HEK293T (cell line): ENCODE measurements at regions not wholly inside any gene's neighbourhood (a gene's known extent, or its start where the extent isn't known, plus 50 kb on each side); places are given as distances from the start of the nearest gene placed in this dataset.

Source experiments
- ARNT ChIP-seq: fragments of 450-650 bp; IDR thresholded peaks from 2 replicates; pipeline ENCODE4 v1.6.1; 2017; ENCODE audit warnings: mild to moderate bottlenecking
- BHLHE40 ChIP-seq: fragments of 450-650 bp; IDR thresholded peaks from 2 replicates; pipeline ENCODE4 v1.6.1; 2016; ENCODE audit warnings: mild to moderate bottlenecking, moderate library complexity, borderline replicate concordance
- CTBP1 ChIP-seq: fragments of 450-650 bp; IDR thresholded peaks from 2 replicates; pipeline ENCODE4 v1.6.1; 2016; ENCODE audit warnings: borderline replicate concordance
- ELF4 ChIP-seq: fragments of 450-650 bp; IDR thresholded peaks from 2 replicates; pipeline ENCODE4 v1.6.1; 2017; ENCODE audit warnings: antibody characterized with exemption
- FOXA1 ChIP-seq: fragments of 450-650 bp; IDR thresholded peaks from 2 replicates; pipeline ENCODE4 v1.6.1; 2016; ENCODE audit warnings: mild to moderate bottlenecking
- FOXK2 ChIP-seq: fragments of 450-650 bp; IDR thresholded peaks from 2 replicates; pipeline ENCODE4 v1.6.1; 2016; ENCODE audit warnings: mild to moderate bottlenecking
- FOXM1 ChIP-seq: fragments of 450-650 bp; IDR thresholded peaks from 2 replicates; pipeline ENCODE4 v1.6.1; 2017; ENCODE audit warnings: mild to moderate bottlenecking, borderline replicate concordance
- L3MBTL2 ChIP-seq: fragments of 450-650 bp; conservative IDR thresholded peaks from 2 replicates; pipeline ENCODE4 v1.6.1; 2016; ENCODE audit warnings: mild to moderate bottlenecking
- LEF1 ChIP-seq: fragments of 450-650 bp; IDR thresholded peaks from 2 replicates; pipeline ENCODE4 v1.6.1; 2017; ENCODE audit warnings: mild to moderate bottlenecking, borderline replicate concordance
- PKNOX1 ChIP-seq: fragments of 450-650 bp; IDR thresholded peaks from 2 replicates; pipeline ENCODE4 v1.6.1; 2016
- SP1 ChIP-seq: fragments of 450-650 bp; IDR thresholded peaks from 2 replicates; pipeline ENCODE4 v1.6.1; 2017
- SUZ12 ChIP-seq: fragments of 450-650 bp; IDR thresholded peaks from 2 replicates; pipeline ENCODE4 v1.6.1; 2016; ENCODE audit warnings: mild to moderate bottlenecking
- TARDBP ChIP-seq: fragments of 450-650 bp; IDR thresholded peaks from 2 replicates; pipeline ENCODE4 v1.6.1; 2016

DNA sequence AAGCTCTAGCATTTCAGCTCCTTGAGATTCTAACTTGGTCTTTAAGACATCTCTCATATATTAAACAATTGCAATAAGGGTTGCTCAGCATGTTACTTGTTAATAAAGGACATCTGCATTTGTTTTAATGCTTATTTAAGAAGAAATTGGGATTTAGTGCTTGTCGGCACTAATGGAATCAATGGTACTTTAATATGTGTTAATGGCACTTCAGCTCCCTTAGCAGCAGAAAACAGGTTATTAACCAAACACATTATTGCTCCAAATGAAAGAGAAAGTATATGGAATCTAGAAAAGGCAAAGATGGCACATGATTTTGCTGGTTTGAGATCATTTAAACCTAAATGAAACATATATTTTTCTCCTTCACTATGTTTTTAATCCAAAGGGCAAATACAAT, 137.3 kb upstream of the GOLIM4 start:
- TF ChIP-seq FOXM1: no peak
- no peak for TF ChIP-seq ELF4
- TF ChIP-seq L3MBTL2: no peak
- no peak for TF ChIP-seq BHLHE40
- TF ChIP-seq TARDBP: no peak
- no peak for TF ChIP-seq SP1
- TF ChIP-seq PKNOX1: no peak
- TF ChIP-seq LEF1: no peak
- no peak for TF ChIP-seq SUZ12
- TF ChIP-seq FOXA1: no peak
- TF ChIP-seq ARNT: no peak
- no peak for TF ChIP-seq FOXK2
- no peak for TF ChIP-seq CTBP1
